GM12892 (cell line): ENCODE measurements at regions not wholly inside any gene's neighbourhood (a gene's known extent, or its start where the extent isn't known, plus 50 kb on each side); places are given as distances from the start of the nearest gene placed in this dataset.

Source experiments
- POLR2A ChIP-seq: IDR thresholded peaks from 2 replicates; pipeline ENCODE4 v1.6.1; 2011; ENCODE audit warnings: low read depth, low read length, control low read depth
- POLR2AphosphoS5 ChIP-seq: IDR thresholded peaks from 2 replicates; pipeline ENCODE4 v1.6.1; 2011; ENCODE audit warnings: low read depth, low read length, control low read depth
- TAF1 ChIP-seq: IDR thresholded peaks from 2 replicates; pipeline ENCODE4 v1.6.1; 2011; ENCODE audit warnings: low read depth, mild to moderate bottlenecking, control low read depth, low read length, borderline replicate concordance

DNA sequence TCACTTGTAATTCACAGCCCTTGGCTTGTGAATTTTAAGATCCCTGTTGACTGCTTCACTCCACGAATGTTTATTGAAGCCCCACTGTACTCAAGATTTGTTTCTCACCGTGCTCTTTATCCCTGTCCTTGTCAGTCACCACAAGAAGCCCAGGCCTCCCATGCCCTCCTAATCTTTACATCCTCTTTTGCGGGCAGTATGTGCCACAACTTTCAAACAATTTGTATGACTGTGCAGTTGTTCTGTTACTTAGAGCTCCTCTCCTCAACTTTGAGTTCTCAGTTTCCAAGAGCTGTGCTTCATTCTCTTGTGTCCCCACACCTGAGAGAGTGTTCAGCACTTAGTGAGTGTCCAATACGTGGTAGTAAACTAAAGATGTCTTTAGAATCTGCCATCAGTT is 467.7 kb downstream of the NKX6-1 start:
- no peak for TF ChIP-seq POLR2AphosphoS5
- no peak for TF ChIP-seq POLR2A
- no peak for TF ChIP-seq TAF1
